Upper lobe of left lung (tissue), 4 donors: ENCODE measurements at regions not wholly inside any gene's neighbourhood (a gene's known extent, or its start where the extent isn't known, plus 50 kb on each side); places are given as distances from the start of the nearest gene placed in this dataset.

Experiments used
- CTCF ChIP-seq, 6 experiments: fragments of 450-650 bp in 4 of 6; fragments of 200-600 bp in 2 of 6; sonication (generic) in 2 of 6; IDR thresholded peaks; one replicate each; pipeline ENCODE4 v1.5.1; 2016 to 2019; ENCODE audit warnings: antibody characterized with exemption in 6 of 6
- EP300 ChIP-seq, 4 donors: sonication (generic); formaldehyde crosslinking; IDR thresholded peaks; one replicate each; pipeline ENCODE4 v1.5.1; 2017; ENCODE audit warnings: antibody characterized with exemption in 4 of 4, control low read depth in 2 of 4
- POLR2AphosphoS5 ChIP-seq, 2 donors: sonication (generic); formaldehyde crosslinking; IDR thresholded peaks; one replicate each; pipeline ENCODE4 v1.5.1; 2017; ENCODE audit warnings: antibody characterized with exemption in 2 of 2

- TF ChIP-seq POLR2AphosphoS5 (IDR thresholded peaks at IDR 0.05) (no peak), CTCF (IDR thresholded peaks at IDR 0.05) (no peak), EP300 (IDR thresholded peaks at IDR 0.05) (no peak)
Measured at GRCh38 chr6:66865771-66866170, 1158.7 kb upstream of the EYS start.
